GM12878 (cell line): ENCODE measurements at regions not wholly inside any gene's neighbourhood (a gene's known extent, or its start where the extent isn't known, plus 50 kb on each side); places are given as distances from the start of the nearest gene placed in this dataset.

Source experiments
- BMI1 ChIP-seq: fragments of 450-650 bp; IDR thresholded peaks from 2 replicates; pipeline ENCODE4 v1.6.1; 2016; ENCODE audit warnings: mild to moderate bottlenecking, moderate library complexity, borderline replicate concordance
- DPF2 ChIP-seq: fragments of 450-650 bp; IDR thresholded peaks from 2 replicates; pipeline ENCODE4 v1.6.1; 2017; ENCODE audit warnings: mild to moderate bottlenecking
- EZH2 ChIP-seq: IDR thresholded peaks from 2 replicates; pipeline ENCODE4 v1.6.1; 2012; ENCODE audit warnings: low read depth, mild to moderate bottlenecking, control low read depth, inconsistent platforms, low read length, borderline replicate concordance; ENCODE audit not compliant: control insufficient read depth
- GABPA ChIP-seq: IDR thresholded peaks from 2 replicates; pipeline ENCODE4 v1.6.1; 2014; ENCODE audit warnings: antibody characterized with exemption, low read depth, mild to moderate bottlenecking, inconsistent platforms
- IKZF1 ChIP-seq: fragments of 450-650 bp; conservative IDR thresholded peaks from 2 replicates; pipeline ENCODE4 v1.6.1; 2017; ENCODE audit warnings: antibody characterized with exemption, mild to moderate bottlenecking
- MEF2A ChIP-seq: IDR thresholded peaks from 2 replicates; pipeline ENCODE4 v1.6.1; 2011; ENCODE audit warnings: low read depth, mild to moderate bottlenecking, low read length, moderate library complexity; ENCODE audit not compliant: insufficient read depth
- MXI1 ChIP-seq: fragments of 150-350 bp; IDR thresholded peaks from 2 replicates; pipeline ENCODE4 v1.6.1; 2011; ENCODE audit warnings: low read depth, mild to moderate bottlenecking, inconsistent platforms, low read length, improper control_type of control experiment
- NR2F1 ChIP-seq: fragments of 450-650 bp; conservative IDR thresholded peaks from 2 replicates; pipeline ENCODE4 v1.6.1; 2017; ENCODE audit warnings: mild to moderate bottlenecking
- PAX5 ChIP-seq: IDR thresholded peaks from 2 replicates; pipeline ENCODE4 v1.6.1; 2011; ENCODE audit warnings: low read depth, low read length, borderline replicate concordance
- SMC3 ChIP-seq: IDR thresholded peaks from 2 replicates; pipeline ENCODE4 v1.6.1; 2011; ENCODE audit warnings: low read length, improper control_type of control experiment, borderline replicate concordance
- TBL1XR1 ChIP-seq: IDR thresholded peaks from 2 replicates; pipeline ENCODE4 v1.6.1; 2012; ENCODE audit warnings: low read depth, low read length, improper control_type of control experiment
- ZNF384 ChIP-seq: IDR thresholded peaks from 2 replicates; pipeline ENCODE4 v1.6.1; 2012; ENCODE audit warnings: low read depth, mild to moderate bottlenecking, low read length, improper control_type of control experiment, borderline replicate concordance
- TF ChIP-seq, protein P1 (sequence below): IDR thresholded peaks from 2 replicates; pipeline ENCODE4 v1.6.1; 2011; ENCODE audit warnings: borderline replicate concordance, low read depth, mild to moderate bottlenecking, moderate library complexity, mixed read lengths, low read length; ENCODE audit not compliant: insufficient read depth; ENCODE audit errors: extremely low read length
- TF ChIP-seq, protein P2 (sequence below): fragments of 450-650 bp; IDR thresholded peaks from 2 replicates; pipeline ENCODE4 v1.6.1; 2017; ENCODE audit warnings: antibody characterized with exemption, mild to moderate bottlenecking, moderate library complexity
- TF ChIP-seq, protein P3 (sequence below): fragments of 450-650 bp; formaldehyde crosslinking; IDR thresholded peaks from 2 replicates; pipeline ENCODE4 v1.5.0; 2022; ENCODE audit warnings: mild to moderate bottlenecking, missing genetic modification characterization

DNA sequence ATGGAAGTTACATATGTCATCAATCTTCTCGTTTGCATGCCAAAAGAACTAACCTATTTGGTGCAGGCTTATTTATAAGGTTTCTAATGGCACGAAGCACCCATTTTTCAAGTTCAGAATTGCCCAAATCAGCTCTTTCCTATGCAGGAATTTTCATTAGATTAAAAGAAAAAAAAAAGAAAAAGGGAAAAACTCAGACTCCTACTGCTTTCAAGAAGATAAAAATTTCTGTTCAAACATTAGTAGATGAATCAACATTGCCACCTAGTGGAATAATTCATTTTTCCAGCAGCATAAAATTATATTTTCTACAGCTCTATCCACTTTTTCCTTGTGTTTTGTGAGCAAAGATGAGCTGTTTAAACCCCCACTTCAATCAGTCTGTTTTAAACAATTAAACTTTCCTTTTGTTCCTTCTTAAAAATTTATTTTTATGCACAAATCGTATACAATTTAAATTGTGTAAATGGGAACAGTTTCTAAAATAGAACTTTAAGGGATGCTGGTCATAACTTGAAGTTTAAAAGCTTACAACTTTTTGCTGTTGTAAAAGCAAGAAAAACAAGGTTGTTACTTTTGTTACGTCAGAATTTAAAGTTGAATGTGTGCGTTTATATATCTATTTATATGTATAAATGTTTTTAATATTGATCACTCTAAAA is 309.9 kb downstream of the ARAP2 start (continued):
- no peak for TF ChIP-seq EZH2
- no peak for TF ChIP-seq MEF2A
- no peak for TF ChIP-seq PAX5
- TF ChIP-seq, protein P1, sequence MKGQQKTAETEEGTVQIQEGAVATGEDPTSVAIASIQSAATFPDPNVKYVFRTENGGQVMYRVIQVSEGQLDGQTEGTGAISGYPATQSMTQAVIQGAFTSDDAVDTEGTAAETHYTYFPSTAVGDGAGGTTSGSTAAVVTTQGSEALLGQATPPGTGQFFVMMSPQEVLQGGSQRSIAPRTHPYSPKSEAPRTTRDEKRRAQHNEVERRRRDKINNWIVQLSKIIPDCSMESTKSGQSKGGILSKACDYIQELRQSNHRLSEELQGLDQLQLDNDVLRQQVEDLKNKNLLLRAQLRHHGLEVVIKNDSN, result no peak
- TF ChIP-seq, protein P2, sequence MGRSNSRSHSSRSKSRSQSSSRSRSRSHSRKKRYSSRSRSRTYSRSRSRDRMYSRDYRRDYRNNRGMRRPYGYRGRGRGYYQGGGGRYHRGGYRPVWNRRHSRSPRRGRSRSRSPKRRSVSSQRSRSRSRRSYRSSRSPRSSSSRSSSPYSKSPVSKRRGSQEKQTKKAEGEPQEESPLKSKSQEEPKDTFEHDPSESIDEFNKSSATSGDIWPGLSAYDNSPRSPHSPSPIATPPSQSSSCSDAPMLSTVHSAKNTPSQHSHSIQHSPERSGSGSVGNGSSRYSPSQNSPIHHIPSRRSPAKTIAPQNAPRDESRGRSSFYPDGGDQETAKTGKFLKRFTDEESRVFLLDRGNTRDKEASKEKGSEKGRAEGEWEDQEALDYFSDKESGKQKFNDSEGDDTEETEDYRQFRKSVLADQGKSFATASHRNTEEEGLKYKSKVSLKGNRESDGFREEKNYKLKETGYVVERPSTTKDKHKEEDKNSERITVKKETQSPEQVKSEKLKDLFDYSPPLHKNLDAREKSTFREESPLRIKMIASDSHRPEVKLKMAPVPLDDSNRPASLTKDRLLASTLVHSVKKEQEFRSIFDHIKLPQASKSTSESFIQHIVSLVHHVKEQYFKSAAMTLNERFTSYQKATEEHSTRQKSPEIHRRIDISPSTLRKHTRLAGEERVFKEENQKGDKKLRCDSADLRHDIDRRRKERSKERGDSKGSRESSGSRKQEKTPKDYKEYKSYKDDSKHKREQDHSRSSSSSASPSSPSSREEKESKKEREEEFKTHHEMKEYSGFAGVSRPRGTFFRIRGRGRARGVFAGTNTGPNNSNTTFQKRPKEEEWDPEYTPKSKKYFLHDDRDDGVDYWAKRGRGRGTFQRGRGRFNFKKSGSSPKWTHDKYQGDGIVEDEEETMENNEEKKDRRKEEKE, result no peak
- no peak for TF ChIP-seq MXI1
- TF ChIP-seq SMC3, result peak; percentile 52; the same call in 1 of the 2 replicates
- no peak for TF ChIP-seq GABPA
- no peak for TF ChIP-seq TBL1XR1
- TF ChIP-seq ZNF384, result peak; percentile 18; the same call in 1 of the 2 replicates
- no peak for TF ChIP-seq BMI1
- no peak for TF ChIP-seq IKZF1
- no peak for TF ChIP-seq NR2F1
- TF ChIP-seq, protein P3, sequence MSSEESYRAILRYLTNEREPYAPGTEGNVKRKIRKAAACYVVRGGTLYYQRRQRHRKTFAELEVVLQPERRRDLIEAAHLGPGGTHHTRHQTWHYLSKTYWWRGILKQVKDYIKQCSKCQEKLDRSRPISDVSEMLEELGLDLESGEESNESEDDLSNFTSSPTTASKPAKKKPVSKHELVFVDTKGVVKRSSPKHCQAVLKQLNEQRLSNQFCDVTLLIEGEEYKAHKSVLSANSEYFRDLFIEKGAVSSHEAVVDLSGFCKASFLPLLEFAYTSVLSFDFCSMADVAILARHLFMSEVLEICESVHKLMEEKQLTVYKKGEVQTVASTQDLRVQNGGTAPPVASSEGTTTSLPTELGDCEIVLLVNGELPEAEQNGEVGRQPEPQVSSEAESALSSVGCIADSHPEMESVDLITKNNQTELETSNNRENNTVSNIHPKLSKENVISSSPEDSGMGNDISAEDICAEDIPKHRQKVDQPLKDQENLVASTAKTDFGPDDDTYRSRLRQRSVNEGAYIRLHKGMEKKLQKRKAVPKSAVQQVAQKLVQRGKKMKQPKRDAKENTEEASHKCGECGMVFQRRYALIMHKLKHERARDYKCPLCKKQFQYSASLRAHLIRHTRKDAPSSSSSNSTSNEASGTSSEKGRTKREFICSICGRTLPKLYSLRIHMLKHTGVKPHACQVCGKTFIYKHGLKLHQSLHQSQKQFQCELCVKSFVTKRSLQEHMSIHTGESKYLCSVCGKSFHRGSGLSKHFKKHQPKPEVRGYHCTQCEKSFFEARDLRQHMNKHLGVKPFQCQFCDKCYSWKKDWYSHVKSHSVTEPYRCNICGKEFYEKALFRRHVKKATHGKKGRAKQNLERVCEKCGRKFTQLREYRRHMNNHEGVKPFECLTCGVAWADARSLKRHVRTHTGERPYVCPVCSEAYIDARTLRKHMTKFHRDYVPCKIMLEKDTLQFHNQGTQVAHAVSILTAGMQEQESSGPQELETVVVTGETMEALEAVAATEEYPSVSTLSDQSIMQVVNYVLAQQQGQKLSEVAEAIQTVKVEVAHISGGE (CRISPR knock-in tag), result no peak
- no peak for TF ChIP-seq DPF2
